ENCODE measurements at regions not wholly inside any gene's neighbourhood (a gene's known extent, or its start where the extent isn't known, plus 50 kb on each side); places are given as distances from the start of the nearest gene placed in this dataset.

- H3K4me3 ChIP-seq (ENCODE audit: low read length), result no peak overlapping the region
- H3K9ac ChIP-seq (ENCODE audit: low read length), result no peak overlapping the region
- H3K4me1 ChIP-seq (ENCODE audit: control insufficient read depth, insufficient read depth, low read length), result peaks cover 41% of the 10 kb centered on the region
- no peaks in the 10 kb centered on the region for H3K36me3 ChIP-seq (ENCODE audit: control insufficient read depth, insufficient read depth, low read length)
- no peaks in the 10 kb centered on the region for H3K9me3 ChIP-seq (ENCODE audit: control insufficient read depth, low read length)
- H3K27me3 ChIP-seq (ENCODE audit: control insufficient read depth, insufficient read depth, low read length), result no peaks in the 10 kb centered on the region
Measured at GRCh38 chr2:134190062-134190806, 63.6 kb upstream of the MGAT5 start.

- no peaks in the 10 kb centered on the region for H3K9me3 ChIP-seq (ENCODE audit: control insufficient read depth, low read length)
- no peaks in the 10 kb centered on the region for H3K36me3 ChIP-seq (ENCODE audit: control insufficient read depth, insufficient read depth, low read length)
- no peak overlapping the region for H3K9ac ChIP-seq (ENCODE audit: low read length)
- H3K4me1 ChIP-seq (ENCODE audit: control insufficient read depth, insufficient read depth, low read length), result peaks cover 43% of the 10 kb centered on the region
- H3K27me3 ChIP-seq (ENCODE audit: control insufficient read depth, insufficient read depth, low read length), result no peaks in the 10 kb centered on the region
- H3K4me3 ChIP-seq (ENCODE audit: low read length), result no peak overlapping the region
Measured at GRCh38 chr2:134190807-134191203, 63.1 kb upstream of the MGAT5 start.

DNA sequence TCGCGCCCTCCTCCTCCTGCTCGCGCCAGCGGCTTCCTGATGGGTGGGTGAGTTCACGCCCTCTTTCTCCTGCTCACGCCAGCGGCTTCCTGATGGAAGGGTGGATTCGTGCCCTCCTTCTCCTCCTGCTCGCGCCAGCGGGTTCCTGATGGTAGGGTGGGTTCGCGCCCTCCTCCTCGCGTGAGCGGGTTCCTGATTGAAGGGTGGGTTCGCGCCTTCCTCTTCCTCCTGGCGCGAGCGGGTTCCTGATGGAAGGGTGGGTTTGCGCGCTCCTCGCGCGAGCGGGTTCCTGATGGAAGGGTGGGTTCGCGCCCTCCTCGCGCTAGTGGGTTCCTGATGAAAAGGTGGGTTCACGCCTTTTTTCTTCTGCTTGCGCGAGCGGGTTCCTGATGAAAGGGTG lies 62.0 kb upstream of the MGAT5 start:
- Histone ChIP-seq H3K4me1 (ENCODE audit: control insufficient read depth, insufficient read depth, low read length) (peaks cover 54% of the 10 kb centered on the region), H3K9ac (ENCODE audit: low read length) (no peak overlapping the region), H3K4me3 (ENCODE audit: low read length) (no peak overlapping the region), H3K36me3 (ENCODE audit: control insufficient read depth, insufficient read depth, low read length) (no peaks in the 10 kb centered on the region), H3K9me3 (ENCODE audit: control insufficient read depth, low read length) (no peaks in the 10 kb centered on the region), H3K27me3 (ENCODE audit: control insufficient read depth, insufficient read depth, low read length) (no peaks in the 10 kb centered on the region)

- Histone ChIP-seq H3K36me3 (ENCODE audit: control insufficient read depth, insufficient read depth, low read length) (no peaks in the 10 kb centered on the region), H3K9me3 (ENCODE audit: control insufficient read depth, low read length) (no peaks in the 10 kb centered on the region), H3K4me1 (ENCODE audit: control insufficient read depth, insufficient read depth, low read length) (peaks cover 60% of the 10 kb centered on the region), H3K4me3 (ENCODE audit: low read length) (no peak overlapping the region), H3K27me3 (ENCODE audit: control insufficient read depth, insufficient read depth, low read length) (no peaks in the 10 kb centered on the region), H3K9ac (ENCODE audit: low read length) (no peak overlapping the region)
Measured at GRCh38 chr2:134193006-134193405, 60.9 kb upstream of the MGAT5 start.

DNA sequence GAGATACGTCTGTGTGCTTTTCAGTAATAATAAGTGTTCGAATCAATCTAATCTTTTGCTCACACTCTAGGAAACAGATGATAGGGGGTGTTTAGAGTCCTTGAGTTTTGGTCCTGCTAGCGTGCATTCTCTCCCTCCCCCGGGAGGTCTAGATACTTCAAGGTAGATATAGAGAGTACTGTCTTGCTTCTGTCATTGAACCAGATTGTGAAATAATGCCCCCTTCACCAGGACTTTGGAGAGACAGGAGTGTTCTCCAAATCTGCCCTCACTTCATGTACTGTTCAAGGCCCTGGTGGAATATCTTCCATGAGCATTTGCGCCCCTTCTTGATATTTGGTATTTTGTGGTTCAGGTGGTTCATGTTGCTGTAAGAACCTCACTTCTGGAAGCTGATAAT lies 59.4 kb upstream of the MGAT5 start:
- H3K9ac ChIP-seq (ENCODE audit: low read length), result no peak overlapping the region
- no peaks in the 10 kb centered on the region for H3K27me3 ChIP-seq (ENCODE audit: control insufficient read depth, insufficient read depth, low read length)
- H3K4me3 ChIP-seq (ENCODE audit: low read length), result no peak overlapping the region
- no peaks in the 10 kb centered on the region for H3K9me3 ChIP-seq (ENCODE audit: control insufficient read depth, low read length)
- no peaks in the 10 kb centered on the region for H3K36me3 ChIP-seq (ENCODE audit: control insufficient read depth, insufficient read depth, low read length)
- peaks cover 64% of the 10 kb centered on the region for H3K4me1 ChIP-seq (ENCODE audit: control insufficient read depth, insufficient read depth, low read length)

DNA sequence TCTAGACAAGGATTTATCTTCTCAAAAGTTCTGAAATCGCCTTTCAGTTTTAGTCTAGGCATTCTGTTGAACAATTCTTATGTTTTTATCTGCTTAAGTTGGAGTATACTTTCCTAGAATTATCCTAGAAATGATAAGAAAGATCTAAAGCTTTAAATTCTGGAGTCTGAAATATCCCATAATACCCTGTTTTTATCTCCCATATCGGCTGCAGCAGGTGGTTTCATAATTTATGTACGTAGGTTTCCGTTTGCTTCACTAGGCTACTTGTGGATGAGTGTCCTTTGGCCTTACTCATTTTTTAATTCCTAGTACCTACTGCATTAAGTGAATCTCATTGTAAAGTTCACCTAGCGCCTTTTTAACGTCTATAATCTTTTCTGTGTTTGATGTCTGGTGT lies 58.5 kb upstream of the MGAT5 start:
- Histone ChIP-seq H3K9me3 (ENCODE audit: control insufficient read depth, low read length) (no peaks in the 10 kb centered on the region), H3K4me1 (ENCODE audit: control insufficient read depth, insufficient read depth, low read length) (peaks cover 58% of the 10 kb centered on the region), H3K36me3 (ENCODE audit: control insufficient read depth, insufficient read depth, low read length) (no peaks in the 10 kb centered on the region), H3K4me3 (ENCODE audit: low read length) (no peak overlapping the region), H3K27me3 (ENCODE audit: control insufficient read depth, insufficient read depth, low read length) (no peaks in the 10 kb centered on the region), H3K9ac (ENCODE audit: low read length) (no peak overlapping the region)

DNA sequence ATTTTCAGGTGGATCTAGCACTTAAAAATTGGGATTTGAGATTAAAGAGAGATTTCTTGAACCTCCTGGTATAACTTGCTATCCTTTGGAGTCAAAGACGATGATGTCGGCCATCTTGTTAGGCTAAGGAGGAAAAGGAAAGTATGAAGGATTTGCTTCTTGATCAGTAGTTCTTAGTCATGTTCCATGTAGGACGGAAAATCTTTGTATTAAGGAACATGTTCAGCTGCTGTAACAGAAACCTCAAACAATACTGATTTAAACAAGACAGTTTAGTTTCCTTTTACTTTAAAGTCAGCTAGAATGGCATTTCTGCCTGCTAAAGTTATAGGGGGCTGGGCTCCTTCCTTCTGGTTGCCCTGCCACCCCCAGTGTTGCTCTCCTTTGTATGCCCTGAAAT lies 56.4 kb upstream of the MGAT5 start:
- Histone ChIP-seq H3K9me3 (ENCODE audit: control insufficient read depth, low read length) (no peaks in the 10 kb centered on the region), H3K9ac (ENCODE audit: low read length) (no peak overlapping the region), H3K4me1 (ENCODE audit: control insufficient read depth, insufficient read depth, low read length) (peaks cover 59% of the 10 kb centered on the region), H3K27me3 (ENCODE audit: control insufficient read depth, insufficient read depth, low read length) (no peaks in the 10 kb centered on the region), H3K4me3 (ENCODE audit: low read length) (no peak overlapping the region), H3K36me3 (ENCODE audit: control insufficient read depth, insufficient read depth, low read length) (no peaks in the 10 kb centered on the region)

DNA sequence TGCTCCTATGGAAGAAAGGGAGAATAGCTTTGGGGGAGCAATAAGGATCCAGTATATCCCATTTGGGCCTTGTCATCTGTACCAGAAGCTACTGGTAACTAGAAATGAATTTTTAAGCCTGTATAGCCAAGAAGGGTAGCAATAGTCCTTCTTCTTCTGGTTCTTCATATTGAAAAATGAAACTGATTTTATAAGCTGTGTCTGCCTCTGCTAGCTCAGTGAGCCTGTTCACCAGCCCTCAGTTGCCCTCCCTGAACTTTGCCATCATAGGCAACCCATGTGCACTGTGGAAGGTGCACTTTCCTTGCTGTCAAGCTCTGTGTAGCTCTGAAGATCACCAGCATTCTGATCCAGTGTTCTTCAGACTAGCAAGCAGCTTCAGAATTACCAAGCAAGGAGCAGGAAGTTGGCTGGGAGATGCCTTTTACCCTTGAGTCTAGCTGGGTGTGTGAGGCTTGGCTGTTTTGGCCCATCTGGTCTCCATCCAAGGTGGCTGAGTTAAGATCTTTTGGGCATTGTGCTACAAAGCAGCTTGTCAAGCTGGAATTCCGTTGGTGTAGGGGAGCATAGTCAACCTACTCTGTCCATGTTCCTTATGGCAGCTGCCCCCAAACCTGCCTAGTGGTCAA lies 55.8 kb upstream of the MGAT5 start:
- Histone ChIP-seq H3K9me3 (ENCODE audit: control insufficient read depth, low read length) (no peaks in the 10 kb centered on the region), H3K36me3 (ENCODE audit: control insufficient read depth, insufficient read depth, low read length) (no peaks in the 10 kb centered on the region), H3K9ac (ENCODE audit: low read length) (no peak overlapping the region), H3K4me3 (ENCODE audit: low read length) (no peak overlapping the region), H3K27me3 (ENCODE audit: control insufficient read depth, insufficient read depth, low read length) (no peaks in the 10 kb centered on the region), H3K4me1 (ENCODE audit: control insufficient read depth, insufficient read depth, low read length) (peaks cover 62% of the 10 kb centered on the region)

DNA sequence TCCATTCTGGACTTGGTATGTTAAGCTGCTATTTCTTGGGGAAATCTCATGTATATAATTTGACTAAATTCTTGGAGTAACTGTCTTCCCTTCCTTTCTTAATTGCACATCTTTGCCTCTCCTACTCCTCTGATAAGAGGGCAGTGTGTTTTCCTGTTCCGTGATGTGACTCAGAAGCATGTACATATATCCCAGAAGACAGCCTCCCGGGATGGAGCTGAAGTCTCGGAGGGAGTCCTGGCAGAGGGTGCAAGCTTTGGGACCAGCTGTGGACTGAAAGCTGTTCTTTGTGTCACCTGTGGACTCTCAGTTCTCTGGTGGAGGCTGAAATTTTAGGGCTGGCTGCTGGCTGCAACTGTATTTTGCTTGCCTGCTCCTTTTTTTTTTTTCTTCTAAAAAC lies 54.7 kb upstream of the MGAT5 start:
- no peaks in the 10 kb centered on the region for H3K36me3 ChIP-seq (ENCODE audit: control insufficient read depth, insufficient read depth, low read length)
- H3K27me3 ChIP-seq (ENCODE audit: control insufficient read depth, insufficient read depth, low read length), result no peaks in the 10 kb centered on the region
- H3K4me3 ChIP-seq (ENCODE audit: low read length), result no peak overlapping the region
- peaks cover 57% of the 10 kb centered on the region for H3K4me1 ChIP-seq (ENCODE audit: control insufficient read depth, insufficient read depth, low read length)
- no peaks in the 10 kb centered on the region for H3K9me3 ChIP-seq (ENCODE audit: control insufficient read depth, low read length)
- H3K9ac ChIP-seq (ENCODE audit: low read length), result no peak overlapping the region

GRCh38 chr2:134200036-134200618 lies 53.7 kb upstream of the MGAT5 start:
- Histone ChIP-seq H3K4me3 (ENCODE audit: low read length) (no peak overlapping the region), H3K36me3 (ENCODE audit: control insufficient read depth, insufficient read depth, low read length) (no peaks in the 10 kb centered on the region), H3K9me3 (ENCODE audit: control insufficient read depth, low read length) (no peaks in the 10 kb centered on the region), H3K4me1 (ENCODE audit: control insufficient read depth, insufficient read depth, low read length) (peaks cover 52% of the 10 kb centered on the region), H3K27me3 (ENCODE audit: control insufficient read depth, insufficient read depth, low read length) (no peaks in the 10 kb centered on the region), H3K9ac (ENCODE audit: low read length) (no peak overlapping the region)

DNA sequence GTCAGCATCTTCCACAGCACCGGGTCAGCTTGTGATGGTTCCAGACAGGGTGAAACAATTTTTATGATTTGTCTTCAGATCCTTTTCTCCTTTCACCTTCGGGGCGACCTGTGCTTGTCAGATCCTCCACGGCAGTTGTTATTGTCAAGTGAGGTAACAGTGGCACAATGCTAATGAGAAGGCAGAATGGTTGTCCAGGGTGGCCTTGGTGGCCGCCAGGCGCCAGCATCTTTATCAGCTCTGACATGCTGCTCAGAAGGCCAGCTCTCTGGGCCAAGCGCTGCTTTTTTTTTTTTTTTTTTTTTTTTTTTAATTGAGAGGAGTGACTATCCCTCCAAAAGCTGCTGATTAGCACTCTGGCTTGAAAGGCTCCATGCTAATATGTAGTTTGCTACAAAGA lies 52.3 kb upstream of the MGAT5 start:
- no peak overlapping the region for H3K4me3 ChIP-seq (ENCODE audit: low read length)
- peaks cover 56% of the 10 kb centered on the region for H3K4me1 ChIP-seq (ENCODE audit: control insufficient read depth, insufficient read depth, low read length)
- no peaks in the 10 kb centered on the region for H3K9me3 ChIP-seq (ENCODE audit: control insufficient read depth, low read length)
- H3K27me3 ChIP-seq (ENCODE audit: control insufficient read depth, insufficient read depth, low read length), result no peaks in the 10 kb centered on the region
- H3K36me3 ChIP-seq (ENCODE audit: control insufficient read depth, insufficient read depth, low read length), result no peaks in the 10 kb centered on the region
- no peak overlapping the region for H3K9ac ChIP-seq (ENCODE audit: low read length)

GRCh38 chr2:134202371-134202770 lies 51.5 kb upstream of the MGAT5 start:
- Histone ChIP-seq H3K4me1 (ENCODE audit: control insufficient read depth, insufficient read depth, low read length) (peaks cover 57% of the 10 kb centered on the region), H3K36me3 (ENCODE audit: control insufficient read depth, insufficient read depth, low read length) (no peaks in the 10 kb centered on the region)

More at GRCh38 chr2:134202371-134202770, 51.5 kb upstream of the MGAT5 start:
- Histone ChIP-seq H3K9me3 (ENCODE audit: control insufficient read depth, low read length) (no peaks in the 10 kb centered on the region), H3K9ac (ENCODE audit: low read length) (no peak overlapping the region), H3K4me3 (ENCODE audit: low read length) (no peak overlapping the region), H3K27me3 (ENCODE audit: control insufficient read depth, insufficient read depth, low read length) (no peaks in the 10 kb centered on the region)
